ENCODE measurements at regions not wholly inside any gene's neighbourhood (a gene's known extent, or its start where the extent isn't known, plus 50 kb on each side); places are given as distances from the start of the nearest gene placed in this dataset.
"Not testable (repeated sequence)": the region's sequence is repeated elsewhere in the genome, so short reads cannot be mapped to it uniquely, and the experiment has no call there.

DNA sequence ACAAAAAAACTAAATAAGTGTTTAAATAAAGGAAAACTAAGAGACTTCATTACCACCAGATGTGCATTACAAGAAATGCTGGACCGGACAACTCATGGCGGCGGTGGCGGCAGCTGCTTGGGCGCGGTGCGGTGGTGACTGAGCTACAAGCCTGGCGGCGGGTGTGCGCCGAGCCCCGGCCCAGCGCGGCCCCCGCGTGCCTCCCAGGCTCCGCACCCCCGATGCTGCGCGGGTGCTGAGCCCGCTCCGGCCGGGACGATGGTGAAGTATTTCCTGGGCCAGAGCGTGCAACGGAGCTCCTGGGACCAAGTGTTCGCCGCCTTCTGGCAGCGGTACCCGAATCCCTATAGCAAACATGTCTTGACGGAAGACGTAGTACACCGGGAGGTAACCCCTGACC lies 52.2 kb upstream of the RCOR3 start:
- no peak for TF ChIP-seq CTCF (IDR thresholded peaks at IDR 0.05; ENCODE audit: low read length, missing control alignments)
- DNase-seq (ENCODE audit: low read depth), result no peak
- H3K4me3 ChIP-seq (replicated peaks; ENCODE audit: low read depth, low read length), result no peak overlapping the region

GRCh38 chr1:211200311-211200710 lies 58.9 kb upstream of the RCOR3 start:
- TF ChIP-seq CTCF (IDR thresholded peaks at IDR 0.05; ENCODE audit: low read length, missing control alignments), result no peak
- no peak for DNase-seq (ENCODE audit: low read depth)
- no peak overlapping the region for H3K4me3 ChIP-seq (replicated peaks; ENCODE audit: low read depth, low read length)

DNA sequence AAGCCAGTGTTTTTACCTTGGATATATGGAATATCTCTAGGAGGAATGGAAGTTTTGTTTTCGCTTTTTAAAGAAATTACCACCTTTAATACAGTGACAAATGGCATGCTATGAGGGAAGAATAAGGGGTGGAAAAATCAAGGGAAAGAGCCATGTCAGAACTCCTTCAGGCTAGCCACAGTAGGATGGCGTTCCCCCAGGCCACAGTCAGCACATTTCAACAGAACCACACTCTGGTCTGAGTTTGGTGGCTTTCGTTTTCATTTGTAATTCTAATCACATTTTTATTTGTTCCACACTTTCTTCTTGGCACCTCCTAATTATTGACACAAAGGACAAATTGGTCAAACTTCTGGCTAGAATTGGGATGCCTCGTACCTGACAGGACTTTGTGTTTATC lies 60.3 kb upstream of the RCOR3 start:
- DNase-seq (ENCODE audit: low read depth), result no peak
- no peak for TF ChIP-seq CTCF (IDR thresholded peaks at IDR 0.05; ENCODE audit: low read length, missing control alignments)
- no peak overlapping the region for H3K4me3 ChIP-seq (replicated peaks; ENCODE audit: low read depth, low read length)

GRCh38 chr1:211198111-211198510 lies 61.1 kb upstream of the RCOR3 start:
- H3K4me3 ChIP-seq (replicated peaks; ENCODE audit: low read depth, low read length), result no peak overlapping the region
- TF ChIP-seq CTCF (IDR thresholded peaks at IDR 0.05; ENCODE audit: low read length, missing control alignments), result no peak
- DNase-seq (ENCODE audit: low read depth), result peak; percentile 70

DNA sequence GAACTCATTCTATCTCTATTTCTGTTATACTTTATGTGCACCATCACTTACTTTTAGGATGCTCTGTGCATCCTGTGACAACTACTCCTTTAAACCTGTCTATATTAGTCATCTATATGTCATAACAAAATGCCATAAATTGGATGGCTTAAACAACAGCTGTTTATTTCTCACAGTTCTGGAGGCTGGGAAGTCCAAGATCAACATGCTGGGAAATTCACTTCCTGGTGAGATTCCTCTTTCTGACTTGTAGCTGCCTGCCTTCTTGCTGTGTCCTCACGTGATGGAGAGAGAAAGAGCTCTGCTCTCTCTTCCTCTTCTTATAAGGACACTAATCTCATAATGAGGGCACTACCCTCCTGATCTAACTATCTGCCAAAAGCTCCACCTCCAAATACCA lies 62.3 kb upstream of the RCOR3 start:
- no peak overlapping the region for H3K4me3 ChIP-seq (replicated peaks; ENCODE audit: low read depth, low read length)
- no peak for DNase-seq (ENCODE audit: low read depth)
- no peak for TF ChIP-seq CTCF (IDR thresholded peaks at IDR 0.05; ENCODE audit: low read length, missing control alignments)

- no peak for DNase-seq (ENCODE audit: low read depth)
- no peak overlapping the region for H3K4me3 ChIP-seq (replicated peaks; ENCODE audit: low read depth, low read length)
- no peak for TF ChIP-seq CTCF (IDR thresholded peaks at IDR 0.05; ENCODE audit: low read length, missing control alignments)
Measured at GRCh38 chr1:211194826-211195225, 60.9 kb upstream of the KCNH1 start.

GRCh38 chr1:211192227-211192626 lies 58.3 kb upstream of the KCNH1 start:
- no peak for TF ChIP-seq CTCF (IDR thresholded peaks at IDR 0.05; ENCODE audit: low read length, missing control alignments)
- DNase-seq (ENCODE audit: low read depth), result no peak
- H3K4me3 ChIP-seq (replicated peaks; ENCODE audit: low read depth, low read length), result no peak overlapping the region

GRCh38 chr1:211188721-211189120 lies 54.8 kb upstream of the KCNH1 start:
- H3K4me3 ChIP-seq (replicated peaks; ENCODE audit: low read depth, low read length); DNase-seq (ENCODE audit: low read depth): not testable (repeated sequence)

All from fibroblast of pulmonary artery (primary cell).